ENCODE measurements at regions not wholly inside any gene's neighbourhood (a gene's known extent, or its start where the extent isn't known, plus 50 kb on each side); places are given as distances from the start of the nearest gene placed in this dataset.
"Not testable (repeated sequence)": the region's sequence is repeated elsewhere in the genome, so short reads cannot be mapped to it uniquely, and the experiment has no call there.

DNA sequence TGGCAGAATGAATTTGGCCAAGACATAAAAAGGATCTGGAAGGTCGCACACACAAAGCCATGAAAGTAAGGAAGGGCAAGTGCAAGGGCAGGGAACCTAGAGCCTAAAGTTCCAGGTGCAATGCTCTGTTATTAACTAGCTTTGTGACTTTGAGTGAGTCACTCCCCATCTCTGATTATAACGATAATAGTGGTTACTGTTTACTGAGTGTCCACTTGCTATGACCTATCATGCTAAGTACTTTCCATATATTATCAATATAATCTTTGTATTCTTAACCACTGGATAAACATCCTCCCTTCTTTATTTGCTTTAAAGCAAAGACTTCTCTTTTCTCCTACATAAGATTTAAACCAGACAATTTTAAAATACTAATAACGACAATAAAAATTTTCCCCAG is 504.6 kb upstream of the BRINP1 start:
- TF ChIP-seq, protein P1, sequence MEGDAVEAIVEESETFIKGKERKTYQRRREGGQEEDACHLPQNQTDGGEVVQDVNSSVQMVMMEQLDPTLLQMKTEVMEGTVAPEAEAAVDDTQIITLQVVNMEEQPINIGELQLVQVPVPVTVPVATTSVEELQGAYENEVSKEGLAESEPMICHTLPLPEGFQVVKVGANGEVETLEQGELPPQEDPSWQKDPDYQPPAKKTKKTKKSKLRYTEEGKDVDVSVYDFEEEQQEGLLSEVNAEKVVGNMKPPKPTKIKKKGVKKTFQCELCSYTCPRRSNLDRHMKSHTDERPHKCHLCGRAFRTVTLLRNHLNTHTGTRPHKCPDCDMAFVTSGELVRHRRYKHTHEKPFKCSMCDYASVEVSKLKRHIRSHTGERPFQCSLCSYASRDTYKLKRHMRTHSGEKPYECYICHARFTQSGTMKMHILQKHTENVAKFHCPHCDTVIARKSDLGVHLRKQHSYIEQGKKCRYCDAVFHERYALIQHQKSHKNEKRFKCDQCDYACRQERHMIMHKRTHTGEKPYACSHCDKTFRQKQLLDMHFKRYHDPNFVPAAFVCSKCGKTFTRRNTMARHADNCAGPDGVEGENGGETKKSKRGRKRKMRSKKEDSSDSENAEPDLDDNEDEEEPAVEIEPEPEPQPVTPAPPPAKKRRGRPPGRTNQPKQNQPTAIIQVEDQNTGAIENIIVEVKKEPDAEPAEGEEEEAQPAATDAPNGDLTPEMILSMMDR (IDR thresholded peaks at IDR 0.05; ENCODE audit: low read depth, low read length, missing control alignments): no peak
- H3K4me3 ChIP-seq (ENCODE audit: low read depth, low read length): no peak overlapping the region
- no peaks in the 10 kb centered on the region for H3K36me3 ChIP-seq (replicated peaks)
- H3K27ac ChIP-seq: no peak overlapping the region
- in situ Hi-C loops (cut with HindIII; ENCODE audit: low pct_ligation_motif_present, low sequenced_read_pairs): no loop called here
- H3K27me3 ChIP-seq (replicated peaks): no peaks in the 10 kb centered on the region
- DNase-seq: no peak

DNA sequence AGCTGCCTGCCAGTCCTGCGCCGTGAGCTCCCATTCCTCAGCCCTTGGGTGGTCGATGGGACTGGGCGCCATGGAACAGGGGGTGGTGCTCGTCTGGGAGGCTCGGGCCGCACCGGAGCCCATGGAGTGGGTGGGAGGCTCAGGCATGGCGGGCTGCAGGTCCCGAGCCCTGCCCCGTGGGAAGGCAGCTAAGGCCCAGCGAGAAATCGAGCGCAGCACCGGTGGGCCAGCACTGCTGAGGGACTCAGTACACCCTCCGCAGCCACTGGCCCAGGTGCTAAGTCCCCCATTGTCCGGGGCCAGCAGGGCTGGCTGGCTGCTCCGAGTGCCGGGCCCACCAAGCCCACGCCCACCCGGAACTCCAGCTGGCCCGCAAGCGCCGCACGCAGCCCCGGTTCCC is 501.0 kb upstream of the BRINP1 start:
- in situ Hi-C loops (cut with HindIII; ENCODE audit: low pct_ligation_motif_present, low sequenced_read_pairs); H3K27ac ChIP-seq; H3K4me3 ChIP-seq (ENCODE audit: low read depth, low read length); DNase-seq; H3K36me3 ChIP-seq (replicated peaks); H3K27me3 ChIP-seq (replicated peaks): not testable (repeated sequence)

DNA sequence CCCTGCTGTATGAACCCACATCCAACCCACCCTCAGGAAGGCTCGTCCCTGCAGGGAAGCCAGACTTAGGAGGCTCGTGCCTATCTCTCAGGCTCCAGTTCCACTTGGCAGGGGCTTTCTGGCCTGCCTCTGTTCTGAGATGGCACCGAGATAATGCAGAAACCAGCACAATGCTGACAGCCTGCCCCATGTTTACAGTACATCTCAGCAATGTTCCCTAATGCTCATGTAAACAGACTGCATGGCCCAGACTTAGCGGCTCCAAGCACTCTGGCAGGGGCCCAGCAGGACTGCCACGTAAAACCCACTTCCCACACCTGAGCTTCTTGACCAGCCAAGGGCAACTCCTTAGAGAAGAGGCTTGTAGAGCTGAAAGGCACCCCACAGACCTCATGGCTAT is 499.5 kb upstream of the BRINP1 start:
- TF ChIP-seq, protein P1 (IDR thresholded peaks at IDR 0.05; ENCODE audit: low read depth, low read length, missing control alignments): no peak
- no peaks in the 10 kb centered on the region for H3K27me3 ChIP-seq (replicated peaks)
- DNase-seq: no peak
- in situ Hi-C loops (cut with HindIII; ENCODE audit: low pct_ligation_motif_present, low sequenced_read_pairs): no loop called here
- no peak overlapping the region for H3K4me3 ChIP-seq (ENCODE audit: low read depth, low read length)
- no peaks in the 10 kb centered on the region for H3K36me3 ChIP-seq (replicated peaks)
- H3K27ac ChIP-seq: no peak overlapping the region

DNA sequence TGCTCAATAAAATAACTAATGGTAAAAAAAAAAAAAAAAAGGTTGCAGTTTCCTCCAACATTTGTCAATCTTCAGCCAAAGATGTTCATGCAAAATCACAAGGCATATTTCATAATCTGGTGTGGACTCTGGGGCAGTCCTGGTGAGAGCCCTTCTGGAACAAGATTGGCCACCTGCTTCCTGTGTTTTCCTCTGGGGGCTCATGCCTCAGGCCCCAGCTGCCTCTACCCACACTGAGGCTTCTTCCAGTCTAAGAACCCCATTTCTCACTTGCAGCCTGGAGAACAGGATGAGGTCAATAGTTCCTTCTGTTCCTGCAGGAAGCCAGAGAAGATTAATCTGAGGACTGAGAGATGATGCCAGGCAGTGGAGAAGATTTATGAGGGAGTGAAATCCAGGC is 492.6 kb upstream of the BRINP1 start:
- no peak for DNase-seq
- H3K36me3 ChIP-seq (replicated peaks): no peaks in the 10 kb centered on the region
- in situ Hi-C loops (cut with HindIII; ENCODE audit: low pct_ligation_motif_present, low sequenced_read_pairs): no loop called here
- no peak overlapping the region for H3K4me3 ChIP-seq (ENCODE audit: low read depth, low read length)
- TF ChIP-seq, protein P1 (IDR thresholded peaks at IDR 0.05; ENCODE audit: low read depth, low read length, missing control alignments): no peak
- no peak overlapping the region for H3K27ac ChIP-seq
- no peaks in the 10 kb centered on the region for H3K27me3 ChIP-seq (replicated peaks)

DNA sequence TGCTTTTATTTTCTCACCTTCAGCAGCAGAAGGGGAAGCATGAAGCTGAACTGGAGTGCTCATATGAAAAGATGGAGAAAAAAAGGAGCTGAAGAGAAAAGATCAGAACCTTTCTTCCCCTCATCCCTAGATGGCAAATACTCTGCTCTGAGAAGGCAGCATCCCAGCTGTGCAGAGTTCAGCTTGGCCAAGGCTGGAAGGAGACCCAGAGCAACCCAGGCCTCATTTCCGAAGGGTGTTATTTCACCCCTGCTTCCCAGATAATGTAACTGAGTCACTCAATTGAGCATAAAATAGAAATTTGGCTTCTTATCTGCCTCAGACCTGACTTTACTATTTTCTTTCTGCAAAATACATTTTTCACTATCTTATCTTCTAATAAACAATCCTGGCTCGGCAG is 489.9 kb upstream of the BRINP1 start:
- no peaks in the 10 kb centered on the region for H3K36me3 ChIP-seq (replicated peaks)
- H3K27ac ChIP-seq: no peak overlapping the region
- TF ChIP-seq, protein P1 (IDR thresholded peaks at IDR 0.05; ENCODE audit: low read depth, low read length, missing control alignments): no peak
- no peaks in the 10 kb centered on the region for H3K27me3 ChIP-seq (replicated peaks)
- in situ Hi-C loops (cut with HindIII; ENCODE audit: low pct_ligation_motif_present, low sequenced_read_pairs): no loop called here
- no peak overlapping the region for H3K4me3 ChIP-seq (ENCODE audit: low read depth, low read length)
- no peak for DNase-seq

DNA sequence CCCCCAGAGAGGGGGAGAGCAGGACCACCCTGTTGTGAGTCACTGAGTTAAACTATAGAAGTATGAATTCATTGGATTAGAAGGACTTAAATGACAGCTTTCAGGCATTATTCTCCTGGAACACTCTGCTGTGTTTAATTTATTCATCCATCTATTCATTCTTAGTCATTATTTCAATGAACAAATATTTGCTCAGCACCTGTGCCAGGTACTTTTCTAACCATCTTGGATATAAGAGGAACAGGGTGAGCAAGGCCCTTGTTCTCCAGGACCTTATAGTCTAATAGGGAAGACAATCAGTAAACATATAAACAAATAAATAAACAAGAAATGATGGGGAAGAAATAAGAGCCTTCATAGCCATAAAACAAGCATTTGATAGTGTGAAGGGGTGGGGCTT is 483.9 kb upstream of the BRINP1 start:
- DNase-seq: no peak
- in situ Hi-C loops (cut with HindIII; ENCODE audit: low pct_ligation_motif_present, low sequenced_read_pairs): no loop called here
- Histone ChIP-seq H3K4me3 (ENCODE audit: low read depth, low read length) (no peak overlapping the region), H3K27me3 (replicated peaks) (no peaks in the 10 kb centered on the region), H3K36me3 (replicated peaks) (no peaks in the 10 kb centered on the region), H3K27ac (no peak overlapping the region)
- TF ChIP-seq, protein P1 (IDR thresholded peaks at IDR 0.05; ENCODE audit: low read depth, low read length, missing control alignments): no peak

All from brain microvascular endothelial cell (primary cell).